ENCODE measurements at regions not wholly inside any gene's neighbourhood (a gene's known extent, or its start where the extent isn't known, plus 50 kb on each side); places are given as distances from the start of the nearest gene placed in this dataset.
A peak's percentile ranks its signal among the peaks of the same experiment; 100 is the strongest.

- DNase-seq (ENCODE audit: insufficient read length, low spot score): no peak
- no peak for TF ChIP-seq TAF1 (IDR thresholded peaks at IDR 0.05; ENCODE audit: low read depth, low read length)
- TF ChIP-seq POLR2A (IDR thresholded peaks at IDR 0.05; ENCODE audit: low read depth, low read length): no peak
- TF ChIP-seq POLR2AphosphoS5 (IDR thresholded peaks at IDR 0.05; ENCODE audit: low read depth, low read length): no peak
- no peak for TF ChIP-seq SPI1 (IDR thresholded peaks at IDR 0.05; ENCODE audit: low read depth, low read length)
- no peak for TF ChIP-seq PAX5 (IDR thresholded peaks at IDR 0.05; ENCODE audit: insufficient read depth, low read length, severe bottlenecking)
- TF ChIP-seq POU2F2 (IDR thresholded peaks at IDR 0.05; ENCODE audit: low read depth, low read length): no peak
- FAIRE-seq: no peak
Measured at GRCh38 chr12:124402248-124403066, 107.6 kb downstream of the RFLNA start.

- TF ChIP-seq POLR2AphosphoS5 (IDR thresholded peaks at IDR 0.05; ENCODE audit: low read depth, low read length) (no peak), TAF1 (IDR thresholded peaks at IDR 0.05; ENCODE audit: low read depth, low read length) (no peak), SPI1 (IDR thresholded peaks at IDR 0.05; ENCODE audit: low read depth, low read length) (no peak), PAX5 (IDR thresholded peaks at IDR 0.05; ENCODE audit: insufficient read depth, low read length, severe bottlenecking) (no peak), POU2F2 (IDR thresholded peaks at IDR 0.05; ENCODE audit: low read depth, low read length) (no peak), POLR2A (IDR thresholded peaks at IDR 0.05; ENCODE audit: low read depth, low read length) (no peak)
- DNase-seq (ENCODE audit: insufficient read length, low spot score) (no peak), FAIRE-seq (no peak)
Measured at GRCh38 chr12:124401704-124402221, 106.9 kb downstream of the RFLNA start.

- TF ChIP-seq POLR2A (IDR thresholded peaks at IDR 0.05; ENCODE audit: low read depth, low read length) (no peak), TAF1 (IDR thresholded peaks at IDR 0.05; ENCODE audit: low read depth, low read length) (no peak), PAX5 (IDR thresholded peaks at IDR 0.05; ENCODE audit: insufficient read depth, low read length, severe bottlenecking) (no peak), POU2F2 (IDR thresholded peaks at IDR 0.05; ENCODE audit: low read depth, low read length) (no peak)
- DNase-seq (ENCODE audit: insufficient read length, low spot score) (no peak), FAIRE-seq (no peak)
Measured at GRCh38 chr12:124400124-124400523, 105.2 kb downstream of the RFLNA start.

- peak; percentile 63 for FAIRE-seq
- TF ChIP-seq POLR2AphosphoS5 (IDR thresholded peaks at IDR 0.05; ENCODE audit: low read depth, low read length) (no peak), SPI1 (IDR thresholded peaks at IDR 0.05; ENCODE audit: low read depth, low read length) (no peak), POLR2A (IDR thresholded peaks at IDR 0.05; ENCODE audit: low read depth, low read length) (no peak)
- DNase-seq (ENCODE audit: insufficient read length, low spot score): peak; percentile 68
Measured at GRCh38 chr12:124399622-124400021, 104.7 kb downstream of the RFLNA start.

- FAIRE-seq (no peak), DNase-seq (ENCODE audit: insufficient read length, low spot score) (no peak)
- TF ChIP-seq POU2F2 (IDR thresholded peaks at IDR 0.05; ENCODE audit: low read depth, low read length) (no peak), POLR2AphosphoS5 (IDR thresholded peaks at IDR 0.05; ENCODE audit: low read depth, low read length) (no peak), PAX5 (IDR thresholded peaks at IDR 0.05; ENCODE audit: insufficient read depth, low read length, severe bottlenecking) (no peak), TAF1 (IDR thresholded peaks at IDR 0.05; ENCODE audit: low read depth, low read length) (no peak), POLR2A (IDR thresholded peaks at IDR 0.05; ENCODE audit: low read depth, low read length) (no peak), SPI1 (IDR thresholded peaks at IDR 0.05; ENCODE audit: low read depth, low read length) (no peak)
Measured at GRCh38 chr12:124398578-124399227, 103.8 kb downstream of the RFLNA start.

- TF ChIP-seq POU2F2 (IDR thresholded peaks at IDR 0.05; ENCODE audit: low read depth, low read length) (no peak), POLR2AphosphoS5 (IDR thresholded peaks at IDR 0.05; ENCODE audit: low read depth, low read length) (no peak), SPI1 (IDR thresholded peaks at IDR 0.05; ENCODE audit: low read depth, low read length) (no peak), POLR2A (IDR thresholded peaks at IDR 0.05; ENCODE audit: low read depth, low read length) (no peak), TAF1 (IDR thresholded peaks at IDR 0.05; ENCODE audit: low read depth, low read length) (no peak), PAX5 (IDR thresholded peaks at IDR 0.05; ENCODE audit: insufficient read depth, low read length, severe bottlenecking) (no peak)
- DNase-seq (ENCODE audit: insufficient read length, low spot score) (no peak), FAIRE-seq (no peak)
Measured at GRCh38 chr12:124397807-124398577, 103.1 kb downstream of the RFLNA start.

- TF ChIP-seq TAF1 (IDR thresholded peaks at IDR 0.05; ENCODE audit: low read depth, low read length): no peak
- TF ChIP-seq SPI1 (IDR thresholded peaks at IDR 0.05; ENCODE audit: low read depth, low read length): no peak
- no peak for TF ChIP-seq POU2F2 (IDR thresholded peaks at IDR 0.05; ENCODE audit: low read depth, low read length)
- no peak for TF ChIP-seq POLR2A (IDR thresholded peaks at IDR 0.05; ENCODE audit: low read depth, low read length)
- no peak for TF ChIP-seq PAX5 (IDR thresholded peaks at IDR 0.05; ENCODE audit: insufficient read depth, low read length, severe bottlenecking)
- no peak for TF ChIP-seq POLR2AphosphoS5 (IDR thresholded peaks at IDR 0.05; ENCODE audit: low read depth, low read length)
- DNase-seq (ENCODE audit: insufficient read length, low spot score) (no peak), FAIRE-seq (no peak)
Measured at GRCh38 chr12:124397399-124397679, 102.4 kb downstream of the RFLNA start.

- DNase-seq (ENCODE audit: insufficient read length, low spot score) (no peak), FAIRE-seq (no peak)
- no peak for TF ChIP-seq PAX5 (IDR thresholded peaks at IDR 0.05; ENCODE audit: insufficient read depth, low read length, severe bottlenecking)
- no peak for TF ChIP-seq SPI1 (IDR thresholded peaks at IDR 0.05; ENCODE audit: low read depth, low read length)
- TF ChIP-seq POU2F2 (IDR thresholded peaks at IDR 0.05; ENCODE audit: low read depth, low read length): no peak
- TF ChIP-seq POLR2A (IDR thresholded peaks at IDR 0.05; ENCODE audit: low read depth, low read length): no peak
- no peak for TF ChIP-seq POLR2AphosphoS5 (IDR thresholded peaks at IDR 0.05; ENCODE audit: low read depth, low read length)
- TF ChIP-seq TAF1 (IDR thresholded peaks at IDR 0.05; ENCODE audit: low read depth, low read length): no peak
Measured at GRCh38 chr12:124396544-124397398, 101.9 kb downstream of the RFLNA start.

Measured in GM12891 (cell line).